ENCODE measurements at regions not wholly inside any gene's neighbourhood (a gene's known extent, or its start where the extent isn't known, plus 50 kb on each side); places are given as distances from the start of the nearest gene placed in this dataset.

- Mint-ChIP-seq H3K4me1 (ENCODE audit: low read depth, unreplicated experiment) (no peaks in the 10 kb centered on the region), H3K4me3 (ENCODE audit: low read depth, unreplicated experiment) (no peak overlapping the region), H3K36me3 (ENCODE audit: insufficient read depth, unreplicated experiment) (no peaks in the 10 kb centered on the region), H3K27me3 (ENCODE audit: unreplicated experiment) (no peaks in the 10 kb centered on the region), H3K9me3 (ENCODE audit: low read depth, unreplicated experiment) (no peaks in the 10 kb centered on the region), H3K27ac (ENCODE audit: unreplicated experiment) (no peak overlapping the region)
- intact Hi-C loops (cut with micrococcal nuclease; ENCODE audit: unreplicated experiment): no loop called here
- no TSS peak for BruUV-seq (replicated peaks)
- DNase-seq: no peak
- CTCF ChIA-PET: no interaction called here
- TF ChIP-seq, protein P1, sequence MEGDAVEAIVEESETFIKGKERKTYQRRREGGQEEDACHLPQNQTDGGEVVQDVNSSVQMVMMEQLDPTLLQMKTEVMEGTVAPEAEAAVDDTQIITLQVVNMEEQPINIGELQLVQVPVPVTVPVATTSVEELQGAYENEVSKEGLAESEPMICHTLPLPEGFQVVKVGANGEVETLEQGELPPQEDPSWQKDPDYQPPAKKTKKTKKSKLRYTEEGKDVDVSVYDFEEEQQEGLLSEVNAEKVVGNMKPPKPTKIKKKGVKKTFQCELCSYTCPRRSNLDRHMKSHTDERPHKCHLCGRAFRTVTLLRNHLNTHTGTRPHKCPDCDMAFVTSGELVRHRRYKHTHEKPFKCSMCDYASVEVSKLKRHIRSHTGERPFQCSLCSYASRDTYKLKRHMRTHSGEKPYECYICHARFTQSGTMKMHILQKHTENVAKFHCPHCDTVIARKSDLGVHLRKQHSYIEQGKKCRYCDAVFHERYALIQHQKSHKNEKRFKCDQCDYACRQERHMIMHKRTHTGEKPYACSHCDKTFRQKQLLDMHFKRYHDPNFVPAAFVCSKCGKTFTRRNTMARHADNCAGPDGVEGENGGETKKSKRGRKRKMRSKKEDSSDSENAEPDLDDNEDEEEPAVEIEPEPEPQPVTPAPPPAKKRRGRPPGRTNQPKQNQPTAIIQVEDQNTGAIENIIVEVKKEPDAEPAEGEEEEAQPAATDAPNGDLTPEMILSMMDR (IDR thresholded peaks at IDR 0.05; ENCODE audit: unreplicated experiment): no peak
Measured at GRCh38 chr4:57280481-57280880, 170.3 kb upstream of the IGFBP7 start.

- Mint-ChIP-seq H3K27ac (ENCODE audit: unreplicated experiment) (no peak overlapping the region), H3K36me3 (ENCODE audit: insufficient read depth, unreplicated experiment) (no peaks in the 10 kb centered on the region), H3K4me1 (ENCODE audit: low read depth, unreplicated experiment) (no peaks in the 10 kb centered on the region), H3K4me3 (ENCODE audit: low read depth, unreplicated experiment) (no peak overlapping the region), H3K9me3 (ENCODE audit: low read depth, unreplicated experiment) (no peaks in the 10 kb centered on the region), H3K27me3 (ENCODE audit: unreplicated experiment) (no peaks in the 10 kb centered on the region)
- no peak for DNase-seq
- intact Hi-C loops (cut with micrococcal nuclease; ENCODE audit: unreplicated experiment): no loop called here
- TF ChIP-seq, protein P1 (IDR thresholded peaks at IDR 0.05; ENCODE audit: unreplicated experiment): no peak
- BruUV-seq (replicated peaks): no TSS peak
- CTCF ChIA-PET: no interaction called here
Measured at GRCh38 chr4:57278780-57279179, 168.6 kb upstream of the IGFBP7 start.

- no peaks in the 10 kb centered on the region for H3K36me3 Mint-ChIP-seq (ENCODE audit: insufficient read depth, unreplicated experiment)
- DNase-seq: no peak
- peaks cover 2% of the 10 kb centered on the region for H3K9me3 Mint-ChIP-seq (ENCODE audit: low read depth, unreplicated experiment)
- intact Hi-C loops (cut with micrococcal nuclease; ENCODE audit: unreplicated experiment): no loop called here
- H3K27ac Mint-ChIP-seq (ENCODE audit: unreplicated experiment): no peak overlapping the region
- TF ChIP-seq, protein P1 (IDR thresholded peaks at IDR 0.05; ENCODE audit: unreplicated experiment): no peak
- BruUV-seq (replicated peaks): no TSS peak
- no peaks in the 10 kb centered on the region for H3K4me1 Mint-ChIP-seq (ENCODE audit: low read depth, unreplicated experiment)
- no peak overlapping the region for H3K4me3 Mint-ChIP-seq (ENCODE audit: low read depth, unreplicated experiment)
- peaks cover 12% of the 10 kb centered on the region for H3K27me3 Mint-ChIP-seq (ENCODE audit: unreplicated experiment)
- CTCF ChIA-PET: no interaction called here
Measured at GRCh38 chr4:57274082-57274481, 163.9 kb upstream of the IGFBP7 start.

GRCh38 chr4:57270346-57270745 is 160.2 kb upstream of the IGFBP7 start:
- TF ChIP-seq, protein P1 (IDR thresholded peaks at IDR 0.05; ENCODE audit: unreplicated experiment): no peak
- no peak for DNase-seq
- Mint-ChIP-seq H3K36me3 (ENCODE audit: insufficient read depth, unreplicated experiment) (no peaks in the 10 kb centered on the region), H3K4me1 (ENCODE audit: low read depth, unreplicated experiment) (no peaks in the 10 kb centered on the region), H3K27me3 (ENCODE audit: unreplicated experiment) (peaks cover 25% of the 10 kb centered on the region), H3K4me3 (ENCODE audit: low read depth, unreplicated experiment) (no peak overlapping the region), H3K9me3 (ENCODE audit: low read depth, unreplicated experiment) (peaks cover 2% of the 10 kb centered on the region), H3K27ac (ENCODE audit: unreplicated experiment) (no peak overlapping the region)
- intact Hi-C loops (cut with micrococcal nuclease; ENCODE audit: unreplicated experiment): no loop called here
- no TSS peak for BruUV-seq (replicated peaks)
- CTCF ChIA-PET: no interaction called here

Data from Calu3 (cell line).